Glomerular visceral epithelial cell (primary cell): ENCODE measurements at regions not wholly inside any gene's neighbourhood (a gene's known extent, or its start where the extent isn't known, plus 50 kb on each side); places are given as distances from the start of the nearest gene placed in this dataset.
"Not testable (repeated sequence)": the region's sequence is repeated elsewhere in the genome, so short reads cannot be mapped to it uniquely, and the experiment has no call there.

Experiments
- DNase-seq: peaks from one replicate; pipeline ENCODE4 v3.0.0-alpha.2; 2016; ENCODE audit errors: extremely low spot score

DNA sequence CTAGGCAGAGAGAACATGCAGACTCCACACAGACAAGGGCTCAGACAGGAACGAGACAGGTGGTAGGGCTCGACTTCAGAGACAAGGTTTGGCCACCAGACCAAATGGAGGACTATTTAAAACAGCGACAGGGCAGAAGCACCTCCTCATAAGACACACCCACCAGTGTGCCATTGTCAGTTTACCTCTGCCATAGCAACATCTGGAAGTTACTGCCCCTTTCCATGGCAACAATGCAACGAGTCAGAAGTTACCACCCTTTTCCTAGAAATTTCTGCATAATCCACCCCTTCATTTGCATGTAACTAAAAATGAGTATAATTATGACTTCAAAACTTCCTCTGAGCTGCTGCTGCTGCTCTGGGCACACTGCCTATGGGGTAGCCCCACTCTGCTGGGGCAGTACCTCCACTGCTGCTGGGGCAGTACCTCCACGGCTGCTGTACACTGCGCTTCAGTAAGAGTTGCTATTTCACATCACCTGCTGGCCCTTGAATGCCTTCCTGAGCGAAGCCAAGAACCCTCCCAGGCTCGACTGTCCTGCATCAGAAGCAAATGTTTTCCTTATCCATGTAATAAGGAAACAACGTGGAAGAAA is 2222.3 kb upstream of the AGA start:
- DNase-seq, result no peak

- no peak for DNase-seq
Observed at GRCh38 chr4:179666226-179666625, 2224.0 kb upstream of the AGA start.

- no peak for DNase-seq
Observed at GRCh38 chr4:179671609-179672008, 2229.4 kb upstream of the AGA start.

- DNase-seq, result no peak
Observed at GRCh38 chr4:179678093-179678814, 2236.0 kb upstream of the AGA start.

GRCh38 chr4:179683661-179684060 is 2241.4 kb upstream of the AGA start:
- not testable (repeated sequence) for DNase-seq

DNA sequence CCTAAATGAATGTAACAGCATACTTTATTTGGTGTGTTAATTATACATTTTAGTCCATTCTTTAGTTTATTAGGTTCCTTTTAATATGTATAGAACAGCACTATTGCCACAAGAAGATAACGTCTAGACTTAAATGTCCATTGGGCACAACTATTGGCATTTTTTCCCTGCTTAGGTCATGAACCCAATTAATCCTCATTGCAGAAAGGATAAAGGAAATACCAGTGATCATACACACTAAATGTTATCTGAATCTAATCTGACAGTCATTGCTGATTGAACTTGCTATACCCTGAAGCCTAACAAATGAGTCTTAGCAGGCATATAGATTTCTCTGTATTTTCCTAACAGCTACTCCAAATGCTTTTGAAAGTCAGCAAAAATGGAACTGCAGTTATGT is 2250.0 kb upstream of the AGA start:
- no peak for DNase-seq

- DNase-seq, result peak; percentile 58
Observed at GRCh38 chr4:179695175-179695574, 2252.9 kb upstream of the AGA start.

DNA sequence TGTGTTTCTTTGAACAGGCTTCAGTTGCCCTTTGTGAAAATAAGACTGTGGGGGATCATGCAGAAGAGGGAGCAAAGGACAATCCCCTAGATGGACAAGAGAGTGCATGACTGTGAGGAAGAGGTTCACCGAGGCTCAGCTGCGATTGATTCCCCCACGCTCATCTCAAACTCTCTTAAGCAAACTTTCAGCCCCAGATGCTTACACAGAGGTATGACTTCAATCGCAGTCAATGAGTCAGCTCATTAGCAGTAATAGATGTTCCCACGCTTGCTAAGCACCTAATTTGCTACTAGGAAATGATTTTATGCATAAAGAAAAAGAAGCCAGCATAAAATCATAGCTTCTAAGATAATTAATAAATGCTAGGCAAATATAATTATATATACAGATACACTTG is 2256.1 kb upstream of the AGA start:
- DNase-seq, result no peak

DNA sequence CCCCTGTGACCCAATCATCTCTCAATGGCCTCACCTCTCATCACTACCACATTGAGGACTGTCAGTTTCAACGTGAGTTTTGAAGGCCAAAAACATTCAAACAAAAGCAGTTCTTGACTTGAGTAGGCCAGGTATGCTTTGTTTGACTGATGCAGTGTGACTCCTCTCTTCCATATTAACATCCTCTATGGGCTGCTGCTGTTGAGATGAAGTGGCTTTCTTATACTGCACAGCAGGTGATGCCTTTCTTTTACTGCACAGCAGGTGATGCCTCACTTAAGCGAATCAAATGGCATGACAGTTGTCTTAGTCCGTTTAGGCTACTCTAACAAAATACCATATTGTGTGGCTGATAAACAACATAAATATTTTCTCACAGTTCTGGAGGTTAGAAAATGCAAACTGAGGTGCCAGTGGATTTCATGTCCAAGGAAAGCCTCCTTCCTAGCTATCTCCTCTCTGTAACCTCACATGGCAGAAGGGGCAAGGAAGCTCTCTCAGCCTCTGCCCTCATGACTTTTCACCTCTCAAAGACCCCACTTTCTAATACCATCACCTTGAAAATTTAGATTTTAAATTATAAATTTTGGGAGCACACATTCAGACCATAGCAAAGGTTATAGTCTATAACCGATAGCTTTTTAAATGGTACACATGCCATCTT is 2267.9 kb upstream of the AGA start:
- DNase-seq, result no peak

DNA sequence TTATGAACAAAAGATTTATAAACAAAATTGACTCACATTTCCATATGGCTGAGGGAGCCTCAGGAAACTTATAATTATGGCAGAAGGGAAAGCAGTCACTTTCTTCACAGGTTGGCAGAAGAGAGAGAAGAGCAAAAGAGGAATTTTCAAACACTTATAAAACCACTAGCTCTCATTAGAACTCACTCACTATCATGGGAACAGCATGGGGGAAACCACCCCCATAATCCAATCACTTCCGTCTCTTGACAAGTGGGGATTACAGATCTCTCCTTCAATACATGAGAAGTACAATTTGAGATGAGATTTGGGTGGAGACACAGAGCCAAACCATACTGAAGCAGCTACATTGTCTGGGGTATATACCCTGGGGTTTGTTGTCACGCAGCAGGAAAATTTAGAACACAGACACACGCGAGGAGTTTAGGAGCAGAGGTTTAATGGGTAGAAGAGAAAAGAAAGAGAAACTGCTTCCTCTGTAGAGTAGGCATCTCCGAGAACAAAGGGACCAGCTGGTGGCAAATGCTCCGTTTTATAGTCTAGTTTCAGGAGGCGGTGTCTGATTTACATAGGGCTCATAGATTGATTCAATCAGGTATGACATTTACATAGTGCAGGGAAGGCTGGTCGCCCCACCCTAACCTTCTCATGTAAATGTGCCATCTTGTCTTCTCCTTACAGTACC is 2277.7 kb upstream of the AGA start:
- DNase-seq, result no peak

GRCh38 chr4:179726491-179726890 is 2284.3 kb upstream of the AGA start:
- DNase-seq, result not testable (repeated sequence)

DNA sequence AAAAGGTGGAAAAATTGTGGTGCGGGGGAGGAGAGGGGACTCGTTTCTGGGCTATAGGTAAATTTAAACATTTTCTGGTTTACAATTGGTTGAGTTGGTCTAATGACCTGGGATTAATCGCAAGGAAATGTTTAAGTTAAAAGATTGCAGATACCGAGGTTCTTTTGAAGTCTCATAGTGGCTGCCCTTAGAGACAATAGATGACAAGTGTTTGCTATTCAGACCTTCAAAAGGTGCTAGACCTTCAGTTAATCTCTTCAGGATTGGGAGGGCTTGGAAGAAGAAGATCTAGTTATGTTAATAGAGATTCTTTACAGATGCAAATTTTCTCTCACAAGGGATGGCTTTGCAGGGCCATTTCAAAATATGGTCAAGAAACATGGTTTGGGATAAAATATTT is 2286.1 kb upstream of the AGA start:
- DNase-seq, result no peak

GRCh38 chr4:179736820-179737219 is 2294.6 kb upstream of the AGA start:
- DNase-seq, result not testable (repeated sequence)

DNA sequence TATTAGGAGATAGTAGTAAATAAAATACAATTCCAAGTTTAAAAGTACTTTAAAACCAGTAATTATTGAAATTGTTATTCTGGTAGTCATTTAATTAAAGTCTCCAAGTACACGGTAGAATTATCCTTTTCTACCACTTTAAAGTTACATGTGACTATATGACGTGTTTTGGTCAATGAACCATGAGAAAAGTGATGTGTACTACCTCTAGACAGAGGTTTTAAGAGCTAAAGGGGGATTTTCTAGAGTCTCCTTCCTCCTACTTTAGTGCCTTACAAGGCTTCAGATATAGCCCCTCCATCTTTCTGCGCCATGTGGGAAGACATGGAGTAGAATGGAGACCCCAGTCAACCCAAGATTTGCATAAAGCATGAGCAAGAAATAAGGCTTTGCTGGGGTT is 2296.6 kb upstream of the AGA start:
- no peak for DNase-seq

DNA sequence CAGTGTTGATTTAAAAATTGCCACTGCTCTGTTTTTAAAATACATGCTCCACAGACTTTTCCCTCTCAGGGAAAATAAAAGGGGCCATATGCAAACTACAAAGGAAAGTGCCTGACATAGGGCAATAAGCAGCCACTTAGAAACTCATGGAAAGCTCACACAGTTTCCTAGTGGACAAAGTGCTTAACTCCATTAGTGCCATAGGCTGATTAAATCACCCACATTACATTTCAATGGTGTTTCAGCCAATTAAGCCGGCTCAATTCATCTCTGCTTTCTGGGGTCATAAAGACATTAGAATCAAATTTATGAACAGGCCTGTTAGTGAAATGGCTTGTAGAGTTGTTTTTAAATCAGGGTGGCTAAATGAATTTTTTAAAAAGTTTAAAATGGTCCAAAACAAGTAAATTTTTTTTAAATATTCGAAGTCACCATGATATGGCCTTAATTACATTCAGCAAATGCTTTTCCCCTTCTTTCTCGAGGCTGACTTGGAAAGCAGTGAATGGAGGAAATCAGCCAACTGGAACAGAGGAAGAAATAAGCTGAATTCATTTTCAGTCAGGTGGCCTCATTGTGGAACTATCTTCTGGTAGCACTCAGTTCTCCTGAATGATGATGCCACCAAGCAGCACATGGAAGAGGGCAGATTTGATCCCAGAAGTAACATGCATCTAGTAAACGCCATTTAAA is 2305.1 kb upstream of the AGA start:
- DNase-seq, result no peak

GRCh38 chr4:179748837-179749236 is 2306.6 kb upstream of the AGA start:
- DNase-seq, result no peak

DNA sequence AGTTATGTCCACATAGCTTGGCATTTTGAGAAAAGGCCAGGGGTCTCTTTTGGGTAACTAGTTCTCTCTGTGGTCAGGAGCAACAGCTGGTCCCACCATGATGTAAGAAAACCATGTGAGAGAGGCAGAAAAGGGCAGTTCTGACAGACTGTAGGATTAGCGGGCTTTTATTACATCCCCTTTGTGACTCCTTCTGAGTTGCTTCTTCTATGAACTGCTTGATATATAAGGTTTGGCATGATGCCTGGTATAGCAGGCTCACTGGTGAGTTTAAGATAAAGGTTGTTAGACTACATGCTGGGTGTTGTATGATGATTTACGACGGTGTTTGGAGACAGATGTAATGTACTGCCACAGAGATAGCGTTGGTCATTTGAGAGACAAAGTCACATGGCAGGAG is 2308.1 kb upstream of the AGA start:
- DNase-seq, result no peak

- no peak for DNase-seq
Observed at GRCh38 chr4:179751669-179752068, 2309.4 kb upstream of the AGA start.

DNA sequence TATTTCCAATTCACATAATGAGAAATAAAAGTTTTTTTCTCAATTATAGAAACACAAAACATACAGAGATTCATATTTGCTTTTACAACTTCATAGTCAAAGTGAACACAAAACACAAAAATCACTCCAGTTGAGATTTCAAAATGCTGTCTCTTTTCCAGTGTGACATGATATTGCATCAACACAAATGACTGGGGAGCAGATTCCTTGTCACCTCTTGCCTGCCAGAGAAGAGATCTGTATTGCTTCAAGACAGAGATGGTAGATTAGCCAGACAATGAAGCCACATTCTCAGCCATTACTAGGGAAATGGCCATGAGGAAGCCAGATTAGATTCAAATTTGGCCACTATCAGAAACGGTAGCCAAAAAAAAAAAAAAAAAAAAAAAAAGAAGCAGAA is 2313.1 kb upstream of the AGA start:
- DNase-seq, result no peak

DNA sequence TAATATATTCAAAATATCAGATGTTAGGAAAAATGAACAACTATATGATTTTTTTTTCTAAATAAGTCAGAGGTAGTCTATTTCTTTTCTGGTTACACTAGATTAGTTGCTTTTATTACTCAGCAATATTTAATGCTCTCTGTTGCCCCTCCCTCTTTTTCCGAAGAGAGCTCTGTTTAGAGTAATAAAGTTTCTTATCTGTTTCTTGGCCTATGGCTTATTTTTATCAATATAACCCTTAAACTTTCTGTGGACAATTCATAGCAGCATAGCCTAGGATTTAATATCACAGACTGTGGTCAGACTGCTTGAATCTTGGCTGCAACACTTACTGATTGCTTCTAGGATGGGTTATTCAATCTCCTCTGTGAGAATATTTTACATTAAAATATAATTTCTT is 2315.4 kb upstream of the AGA start:
- no peak for DNase-seq

DNA sequence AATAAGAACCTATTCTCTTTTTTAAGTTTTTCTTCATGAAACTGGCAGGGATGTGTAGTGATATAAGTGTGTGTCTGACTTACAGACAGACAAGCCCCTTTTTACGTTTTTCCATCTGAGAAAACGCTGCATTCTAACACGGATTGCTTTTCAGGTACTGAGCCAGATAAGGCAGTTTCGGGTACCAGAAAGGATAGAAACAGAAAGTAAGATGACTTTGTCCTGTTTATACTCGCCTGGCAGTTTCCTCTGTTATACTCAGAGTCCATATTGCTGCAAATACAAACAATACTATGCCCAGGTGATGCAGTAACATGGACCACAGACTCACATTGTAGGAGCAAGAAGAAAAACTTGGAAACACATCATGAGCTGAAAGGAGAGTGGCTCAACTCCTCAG is 2320.6 kb upstream of the AGA start:
- DNase-seq, result no peak

DNA sequence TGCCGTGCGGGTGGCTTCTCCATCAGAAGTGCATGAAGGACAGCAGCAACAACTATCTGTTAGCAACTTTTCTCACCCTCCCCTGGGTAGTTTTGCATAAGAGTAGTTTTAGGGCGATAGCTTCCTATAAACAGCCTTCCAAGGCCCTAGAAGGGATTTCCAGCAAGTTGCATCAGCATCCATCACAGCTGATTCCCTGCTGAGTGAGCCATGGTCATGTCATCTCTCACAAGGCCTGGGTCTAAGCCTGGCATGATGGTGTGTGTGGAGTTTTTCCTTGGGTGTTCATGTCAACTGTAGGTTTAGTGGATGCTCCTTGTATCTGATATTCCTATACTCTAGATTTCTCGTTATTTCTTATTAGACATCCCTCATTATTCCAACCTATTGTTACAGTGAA is 2324.7 kb upstream of the AGA start:
- no peak for DNase-seq
